A673 (cell line): ENCODE measurements at regions not wholly inside any gene's neighbourhood (a gene's known extent, or its start where the extent isn't known, plus 50 kb on each side); places are given as distances from the start of the nearest gene placed in this dataset.

Source experiments
- CTCF ChIP-seq: fragments of 300-800, 200-600 bp; sonication (generic); conservative IDR thresholded peaks from 2 replicates; pipeline ENCODE4 v1.5.1; 2017; ENCODE audit warnings: low read depth, mild to moderate bottlenecking, antibody characterized with exemption, low read length, moderate library complexity, mixed read lengths
- EZH2 ChIP-seq: fragments of 200-600 bp; sonication (generic); IDR thresholded peaks from 2 replicates; pipeline ENCODE4 v1.6.1; 2017; ENCODE audit warnings: borderline replicate concordance, low read depth, mild to moderate bottlenecking, mixed read lengths, antibody characterized with exemption, low read length; ENCODE audit not compliant: poor library complexity, severe bottlenecking

GRCh38 chr9:19914044-19914443 lies 125.2 kb upstream of the SLC24A2 start:
- TF ChIP-seq EZH2: no peak
- no peak for TF ChIP-seq CTCF
